GM23338 (cell line): ENCODE measurements at regions not wholly inside any gene's neighbourhood (a gene's known extent, or its start where the extent isn't known, plus 50 kb on each side); places are given as distances from the start of the nearest gene placed in this dataset.

Experiments used
- ATAC-seq: fragments of 200-7000 bp; cut with Tn5 transposase; 3 replicates; pipeline ENCODE4 v1.9.1; 2020
- DNase-seq: peaks from one replicate; pipeline ENCODE4 v3.0.0-alpha.2; 2015; ENCODE audit warnings: low spot score
- H2AFZ ChIP-seq: fragments of 200-600 bp; sonication (generic); 2 replicates; pipeline ENCODE4 v1.8.0; 2016; ENCODE audit warnings: antibody characterized with exemption, mild to moderate bottlenecking, moderate library complexity
- H3F3A ChIP-seq: fragments of 200-600 bp; sonication (generic); replicated peaks from 2 replicates; pipeline ENCODE4 v1.8.0; 2017; ENCODE audit warnings: antibody characterized with exemption, mixed run types, low read depth
- H3K27ac ChIP-seq: fragments of 200-600 bp; sonication (generic); 2 replicates; pipeline ENCODE4 v1.6.1; 2016; ENCODE audit warnings: low read depth
- H3K27me3 ChIP-seq: fragments of 200-600 bp; sonication (generic); 2 replicates; pipeline ENCODE4 v1.8.0; 2016; ENCODE audit warnings: mild to moderate bottlenecking, mixed run types, moderate library complexity; ENCODE audit not compliant: insufficient read depth
- H3K36me3 ChIP-seq: fragments of 200-600 bp; sonication (generic); 2 replicates; pipeline ENCODE4 v1.8.0; 2016; ENCODE audit warnings: mild to moderate bottlenecking; ENCODE audit not compliant: insufficient read depth
- H3K4me1 ChIP-seq: fragments of 200-600 bp; sonication (generic); 2 replicates; pipeline ENCODE4 v1.8.0; 2016; ENCODE audit warnings: mild to moderate bottlenecking, moderate library complexity; ENCODE audit not compliant: insufficient read depth
- H3K4me2 ChIP-seq: fragments of 200-600 bp; sonication (generic); 2 replicates; pipeline ENCODE4 v1.7.1; 2017; ENCODE audit warnings: mixed run types
- H3K4me3 ChIP-seq: fragments of 200-600 bp; sonication (generic); 2 replicates; pipeline ENCODE4 v1.6.1; 2016; ENCODE audit warnings: mixed run types
- H3K79me2 ChIP-seq: fragments of 200-600 bp; sonication (generic); replicated peaks from 2 replicates; pipeline ENCODE4 v1.8.0; 2017; ENCODE audit warnings: mild to moderate bottlenecking; ENCODE audit not compliant: insufficient read depth
- H3K9me2 ChIP-seq: fragments of 200-600 bp; sonication (generic); 2 replicates; pipeline ENCODE4 v1.8.0; 2017; ENCODE audit not compliant: insufficient read depth
- H4K20me1 ChIP-seq: fragments of 200-600 bp; sonication (generic); replicated peaks from 2 replicates; pipeline ENCODE4 v1.8.0; 2017; ENCODE audit warnings: mild to moderate bottlenecking; ENCODE audit not compliant: insufficient read depth
- H3K27ac Mint-ChIP-seq: 2 replicates; pipeline ENCODE4 v1.8.0; 2020; ENCODE audit warnings: inconsistent platforms, mild to moderate bottlenecking, moderate library complexity, mixed read lengths
- H3K27me3 Mint-ChIP-seq: 3 replicates; pipeline ENCODE4 v1.8.0; 2022; ENCODE audit warnings: low read depth, mild to moderate bottlenecking, moderate library complexity, mixed read lengths, inconsistent platforms; ENCODE audit not compliant: insufficient read depth, poor library complexity
- H3K36me3 Mint-ChIP-seq: 3 replicates; pipeline ENCODE4 v1.8.0; 2021; ENCODE audit warnings: low read depth, mild to moderate bottlenecking, inconsistent platforms, moderate library complexity, mixed read lengths
- H3K4me1 Mint-ChIP-seq: 3 replicates; pipeline ENCODE4 v1.8.0; 2020; ENCODE audit warnings: mild to moderate bottlenecking, inconsistent platforms, mixed read lengths
- H3K4me3 Mint-ChIP-seq: 3 replicates; pipeline ENCODE4 v1.8.0; 2021; ENCODE audit warnings: moderate library complexity, mild to moderate bottlenecking, inconsistent platforms, mixed read lengths
- H3K9me3 Mint-ChIP-seq: 3 replicates; pipeline ENCODE4 v1.8.0; 2020; ENCODE audit warnings: moderate library complexity, mild to moderate bottlenecking, inconsistent platforms, mixed read lengths
- CREB1 ChIP-seq: fragments of 250-450 bp; sonication (Bioruptor Pico); IDR thresholded peaks from 2 replicates; pipeline ENCODE4 v1.5.0; 2020; ENCODE audit warnings: low read depth, mild to moderate bottlenecking, moderate library complexity
- ETS1 ChIP-seq: IDR thresholded peaks from 2 replicates; pipeline ENCODE4 v1.6.1; 2016; ENCODE audit warnings: antibody characterized with exemption
- EZH2 ChIP-seq: fragments of 200-600 bp; sonication (generic); IDR thresholded peaks from one replicate; pipeline ENCODE4 v1.8.0; 2017; ENCODE audit warnings: antibody characterized with exemption, mild to moderate bottlenecking, low read depth; ENCODE audit not compliant: unreplicated experiment
- EZH2phosphoT487 ChIP-seq: fragments of 200-600 bp; sonication (generic); IDR thresholded peaks from one replicate; pipeline ENCODE4 v1.8.1; 2018; ENCODE audit warnings: antibody characterized with exemption; ENCODE audit not compliant: unreplicated experiment
- JUNB ChIP-seq: IDR thresholded peaks from one replicate; pipeline ENCODE4 v1.6.1; 2016; ENCODE audit warnings: antibody characterized with exemption; ENCODE audit not compliant: unreplicated experiment
- NANOG ChIP-seq: IDR thresholded peaks from 2 replicates; pipeline ENCODE4 v1.6.1; 2016; ENCODE audit warnings: antibody characterized with exemption, borderline replicate concordance
- POLR2AphosphoS5 ChIP-seq: IDR thresholded peaks from 2 replicates; pipeline ENCODE4 v1.6.1; 2016; ENCODE audit warnings: antibody characterized with exemption, low read depth
- STAT1 ChIP-seq: IDR thresholded peaks from one replicate; pipeline ENCODE4 v1.6.1; 2016; ENCODE audit warnings: antibody characterized with exemption; ENCODE audit not compliant: unreplicated experiment
- ZNF114 ChIP-seq: fragments of 250-450 bp; sonication (Bioruptor Pico); IDR thresholded peaks from 2 replicates; pipeline ENCODE4 v1.5.0; 2020; ENCODE audit warnings: mild to moderate bottlenecking, moderate library complexity
- ZNF331 ChIP-seq: fragments of 250-450 bp; sonication (Bioruptor Pico); IDR thresholded peaks from 2 replicates; pipeline ENCODE4 v1.5.0; 2020; ENCODE audit warnings: low read depth, mild to moderate bottlenecking, moderate library complexity
- TF ChIP-seq, protein P1 (sequence below): IDR thresholded peaks from one replicate; pipeline ENCODE4 v1.6.1; 2018; ENCODE audit warnings: antibody characterized with exemption; ENCODE audit not compliant: unreplicated experiment
- TF ChIP-seq, protein P2 (sequence below): fragments of 250-450 bp; sonication (Bioruptor Pico); IDR thresholded peaks from 2 replicates; pipeline ENCODE4 v1.5.0; 2020; ENCODE audit warnings: mild to moderate bottlenecking, moderate library complexity
- TF ChIP-seq, protein P3 (sequence below), 2 experiments: fragments of 200-600 bp in 1 of 2; sonication (generic) in 1 of 2; conservative IDR thresholded peaks; 2 replicates each; pipeline versions ENCODE4 v1.5.1 to v1.6.1; 2016 to 2017; ENCODE audit warnings: antibody characterized with exemption in 2 of 2, low read depth in 2 of 2, mild to moderate bottlenecking in 2 of 2, moderate library complexity in 1 of 2

DNA sequence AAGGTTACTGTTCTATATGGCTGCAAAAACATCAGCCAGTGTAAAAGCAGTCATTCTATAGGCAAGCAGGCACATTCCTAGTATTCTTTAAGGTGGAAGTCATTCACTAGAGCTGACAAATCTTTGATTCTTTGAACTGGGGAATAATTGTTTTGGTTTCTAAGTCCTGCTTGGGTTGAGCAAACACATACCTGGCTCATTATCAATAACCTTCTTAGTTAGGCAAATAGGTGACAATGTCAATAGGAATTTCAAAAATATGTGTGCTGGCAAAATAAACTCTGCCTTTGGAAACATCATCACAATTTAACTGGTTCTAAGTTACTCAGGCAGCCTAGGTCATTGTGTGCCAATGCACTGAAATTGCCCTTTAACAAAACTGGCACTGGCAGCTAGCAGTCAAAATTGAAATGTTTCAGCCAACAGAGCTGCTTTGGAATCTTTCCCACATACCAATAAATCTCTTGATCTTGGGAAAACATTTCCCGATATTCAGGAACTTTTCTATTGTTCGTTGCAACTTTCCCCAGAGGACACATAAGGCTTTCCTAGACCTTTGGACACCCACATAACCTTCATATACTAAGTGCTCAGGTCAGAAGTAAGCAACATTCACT lies 402.0 kb upstream of the MMADHC start:
- H3K36me3 Mint-ChIP-seq: no peaks in the 10 kb centered on the region
- Histone ChIP-seq H3K27me3 (no peaks in the 10 kb centered on the region), H2AFZ (no peak overlapping the region), H4K20me1 (no peaks in the 10 kb centered on the region), H3K9me2 (peaks cover 8% of the 10 kb centered on the region; the same call in 1 of the 2 replicates), H3K4me3 (no peak overlapping the region), H3F3A (no peaks in the 10 kb centered on the region), H3K27ac (no peak overlapping the region), H3K36me3 (no peaks in the 10 kb centered on the region), H3K4me1 (no peaks in the 10 kb centered on the region), H3K4me2 (no peak overlapping the region), H3K79me2 (no peaks in the 10 kb centered on the region)
- TF ChIP-seq STAT1 (no peak), ZNF331 (CRISPR knock-in tag) (no peak), EZH2 (no peak), ETS1 (no peak), POLR2AphosphoS5 (no peak), NANOG (no peak), EZH2phosphoT487 (no peak), ZNF114 (CRISPR knock-in tag) (no peak), CREB1 (CRISPR knock-in tag) (no peak), JUNB (no peak)
- TF ChIP-seq, protein P1, sequence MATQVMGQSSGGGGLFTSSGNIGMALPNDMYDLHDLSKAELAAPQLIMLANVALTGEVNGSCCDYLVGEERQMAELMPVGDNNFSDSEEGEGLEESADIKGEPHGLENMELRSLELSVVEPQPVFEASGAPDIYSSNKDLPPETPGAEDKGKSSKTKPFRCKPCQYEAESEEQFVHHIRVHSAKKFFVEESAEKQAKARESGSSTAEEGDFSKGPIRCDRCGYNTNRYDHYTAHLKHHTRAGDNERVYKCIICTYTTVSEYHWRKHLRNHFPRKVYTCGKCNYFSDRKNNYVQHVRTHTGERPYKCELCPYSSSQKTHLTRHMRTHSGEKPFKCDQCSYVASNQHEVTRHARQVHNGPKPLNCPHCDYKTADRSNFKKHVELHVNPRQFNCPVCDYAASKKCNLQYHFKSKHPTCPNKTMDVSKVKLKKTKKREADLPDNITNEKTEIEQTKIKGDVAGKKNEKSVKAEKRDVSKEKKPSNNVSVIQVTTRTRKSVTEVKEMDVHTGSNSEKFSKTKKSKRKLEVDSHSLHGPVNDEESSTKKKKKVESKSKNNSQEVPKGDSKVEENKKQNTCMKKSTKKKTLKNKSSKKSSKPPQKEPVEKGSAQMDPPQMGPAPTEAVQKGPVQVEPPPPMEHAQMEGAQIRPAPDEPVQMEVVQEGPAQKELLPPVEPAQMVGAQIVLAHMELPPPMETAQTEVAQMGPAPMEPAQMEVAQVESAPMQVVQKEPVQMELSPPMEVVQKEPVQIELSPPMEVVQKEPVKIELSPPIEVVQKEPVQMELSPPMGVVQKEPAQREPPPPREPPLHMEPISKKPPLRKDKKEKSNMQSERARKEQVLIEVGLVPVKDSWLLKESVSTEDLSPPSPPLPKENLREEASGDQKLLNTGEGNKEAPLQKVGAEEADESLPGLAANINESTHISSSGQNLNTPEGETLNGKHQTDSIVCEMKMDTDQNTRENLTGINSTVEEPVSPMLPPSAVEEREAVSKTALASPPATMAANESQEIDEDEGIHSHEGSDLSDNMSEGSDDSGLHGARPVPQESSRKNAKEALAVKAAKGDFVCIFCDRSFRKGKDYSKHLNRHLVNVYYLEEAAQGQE: no peak
- TF ChIP-seq, protein P2, sequence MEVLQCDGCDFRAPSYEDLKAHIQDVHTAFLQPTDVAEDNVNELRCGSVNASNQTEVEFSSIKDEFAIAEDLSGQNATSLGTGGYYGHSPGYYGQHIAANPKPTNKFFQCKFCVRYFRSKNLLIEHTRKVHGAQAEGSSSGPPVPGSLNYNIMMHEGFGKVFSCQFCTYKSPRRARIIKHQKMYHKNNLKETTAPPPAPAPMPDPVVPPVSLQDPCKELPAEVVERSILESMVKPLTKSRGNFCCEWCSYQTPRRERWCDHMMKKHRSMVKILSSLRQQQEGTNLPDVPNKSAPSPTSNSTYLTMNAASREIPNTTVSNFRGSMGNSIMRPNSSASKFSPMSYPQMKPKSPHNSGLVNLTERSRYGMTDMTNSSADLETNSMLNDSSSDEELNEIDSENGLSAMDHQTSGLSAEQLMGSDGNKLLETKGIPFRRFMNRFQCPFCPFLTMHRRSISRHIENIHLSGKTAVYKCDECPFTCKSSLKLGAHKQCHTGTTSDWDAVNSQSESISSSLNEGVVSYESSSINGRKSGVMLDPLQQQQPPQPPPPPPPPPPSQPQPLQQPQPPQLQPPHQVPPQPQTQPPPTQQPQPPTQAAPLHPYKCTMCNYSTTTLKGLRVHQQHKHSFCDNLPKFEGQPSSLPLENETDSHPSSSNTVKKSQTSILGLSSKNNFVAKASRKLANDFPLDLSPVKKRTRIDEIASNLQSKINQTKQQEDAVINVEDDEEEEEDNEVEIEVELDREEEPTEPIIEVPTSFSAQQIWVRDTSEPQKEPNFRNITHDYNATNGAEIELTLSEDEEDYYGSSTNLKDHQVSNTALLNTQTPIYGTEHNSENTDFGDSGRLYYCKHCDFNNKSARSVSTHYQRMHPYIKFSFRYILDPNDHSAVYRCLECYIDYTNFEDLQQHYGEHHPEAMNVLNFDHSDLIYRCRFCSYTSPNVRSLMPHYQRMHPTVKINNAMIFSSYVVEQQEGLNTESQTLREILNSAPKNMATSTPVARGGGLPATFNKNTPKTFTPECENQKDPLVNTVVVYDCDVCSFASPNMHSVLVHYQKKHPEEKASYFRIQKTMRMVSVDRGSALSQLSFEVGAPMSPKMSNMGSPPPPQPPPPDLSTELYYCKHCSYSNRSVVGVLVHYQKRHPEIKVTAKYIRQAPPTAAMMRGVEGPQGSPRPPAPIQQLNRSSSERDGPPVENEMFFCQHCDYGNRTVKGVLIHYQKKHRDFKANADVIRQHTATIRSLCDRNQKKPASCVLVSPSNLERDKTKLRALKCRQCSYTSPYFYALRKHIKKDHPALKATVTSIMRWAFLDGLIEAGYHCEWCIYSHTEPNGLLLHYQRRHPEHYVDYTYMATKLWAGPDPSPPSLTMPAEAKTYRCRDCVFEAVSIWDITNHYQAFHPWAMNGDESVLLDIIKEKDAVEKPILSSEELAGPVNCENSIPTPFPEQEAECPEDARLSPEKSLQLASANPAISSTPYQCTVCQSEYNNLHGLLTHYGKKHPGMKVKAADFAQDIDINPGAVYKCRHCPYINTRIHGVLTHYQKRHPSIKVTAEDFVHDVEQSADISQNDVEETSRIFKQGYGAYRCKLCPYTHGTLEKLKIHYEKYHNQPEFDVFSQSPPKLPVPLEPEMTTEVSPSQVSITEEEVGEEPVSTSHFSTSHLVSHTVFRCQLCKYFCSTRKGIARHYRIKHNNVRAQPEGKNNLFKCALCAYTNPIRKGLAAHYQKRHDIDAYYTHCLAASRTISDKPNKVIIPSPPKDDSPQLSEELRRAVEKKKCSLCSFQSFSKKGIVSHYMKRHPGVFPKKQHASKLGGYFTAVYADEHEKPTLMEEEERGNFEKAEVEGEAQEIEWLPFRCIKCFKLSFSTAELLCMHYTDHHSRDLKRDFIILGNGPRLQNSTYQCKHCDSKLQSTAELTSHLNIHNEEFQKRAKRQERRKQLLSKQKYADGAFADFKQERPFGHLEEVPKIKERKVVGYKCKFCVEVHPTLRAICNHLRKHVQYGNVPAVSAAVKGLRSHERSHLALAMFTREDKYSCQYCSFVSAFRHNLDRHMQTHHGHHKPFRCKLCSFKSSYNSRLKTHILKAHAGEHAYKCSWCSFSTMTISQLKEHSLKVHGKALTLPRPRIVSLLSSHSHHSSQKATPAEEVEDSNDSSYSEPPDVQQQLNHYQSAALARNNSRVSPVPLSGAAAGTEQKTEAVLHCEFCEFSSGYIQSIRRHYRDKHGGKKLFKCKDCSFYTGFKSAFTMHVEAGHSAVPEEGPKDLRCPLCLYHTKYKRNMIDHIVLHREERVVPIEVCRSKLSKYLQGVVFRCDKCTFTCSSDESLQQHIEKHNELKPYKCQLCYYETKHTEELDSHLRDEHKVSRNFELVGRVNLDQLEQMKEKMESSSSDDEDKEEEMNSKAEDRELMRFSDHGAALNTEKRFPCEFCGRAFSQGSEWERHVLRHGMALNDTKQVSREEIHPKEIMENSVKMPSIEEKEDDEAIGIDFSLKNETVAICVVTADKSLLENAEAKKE (CRISPR knock-in tag): no peak
- TF ChIP-seq, protein P3, sequence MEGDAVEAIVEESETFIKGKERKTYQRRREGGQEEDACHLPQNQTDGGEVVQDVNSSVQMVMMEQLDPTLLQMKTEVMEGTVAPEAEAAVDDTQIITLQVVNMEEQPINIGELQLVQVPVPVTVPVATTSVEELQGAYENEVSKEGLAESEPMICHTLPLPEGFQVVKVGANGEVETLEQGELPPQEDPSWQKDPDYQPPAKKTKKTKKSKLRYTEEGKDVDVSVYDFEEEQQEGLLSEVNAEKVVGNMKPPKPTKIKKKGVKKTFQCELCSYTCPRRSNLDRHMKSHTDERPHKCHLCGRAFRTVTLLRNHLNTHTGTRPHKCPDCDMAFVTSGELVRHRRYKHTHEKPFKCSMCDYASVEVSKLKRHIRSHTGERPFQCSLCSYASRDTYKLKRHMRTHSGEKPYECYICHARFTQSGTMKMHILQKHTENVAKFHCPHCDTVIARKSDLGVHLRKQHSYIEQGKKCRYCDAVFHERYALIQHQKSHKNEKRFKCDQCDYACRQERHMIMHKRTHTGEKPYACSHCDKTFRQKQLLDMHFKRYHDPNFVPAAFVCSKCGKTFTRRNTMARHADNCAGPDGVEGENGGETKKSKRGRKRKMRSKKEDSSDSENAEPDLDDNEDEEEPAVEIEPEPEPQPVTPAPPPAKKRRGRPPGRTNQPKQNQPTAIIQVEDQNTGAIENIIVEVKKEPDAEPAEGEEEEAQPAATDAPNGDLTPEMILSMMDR (conservative IDR thresholded peaks at IDR 0.05; ENCODE audit: low read depth in 2 of 2): no peak
- no peak overlapping the region for H3K4me3 Mint-ChIP-seq
- ATAC-seq (no peak), DNase-seq (no peak)
- H3K27me3 Mint-ChIP-seq: no peaks in the 10 kb centered on the region
- no peaks in the 10 kb centered on the region for H3K4me1 Mint-ChIP-seq
- no peaks in the 10 kb centered on the region for H3K9me3 Mint-ChIP-seq
- H3K27ac Mint-ChIP-seq: no peak overlapping the region
